ENCODE measurements at regions not wholly inside any gene's neighbourhood (a gene's known extent, or its start where the extent isn't known, plus 50 kb on each side); places are given as distances from the start of the nearest gene placed in this dataset.

GRCh38 chr16:86076606-86077005 is 177.6 kb downstream of the IRF8 start:
- TF ChIP-seq, protein P1, sequence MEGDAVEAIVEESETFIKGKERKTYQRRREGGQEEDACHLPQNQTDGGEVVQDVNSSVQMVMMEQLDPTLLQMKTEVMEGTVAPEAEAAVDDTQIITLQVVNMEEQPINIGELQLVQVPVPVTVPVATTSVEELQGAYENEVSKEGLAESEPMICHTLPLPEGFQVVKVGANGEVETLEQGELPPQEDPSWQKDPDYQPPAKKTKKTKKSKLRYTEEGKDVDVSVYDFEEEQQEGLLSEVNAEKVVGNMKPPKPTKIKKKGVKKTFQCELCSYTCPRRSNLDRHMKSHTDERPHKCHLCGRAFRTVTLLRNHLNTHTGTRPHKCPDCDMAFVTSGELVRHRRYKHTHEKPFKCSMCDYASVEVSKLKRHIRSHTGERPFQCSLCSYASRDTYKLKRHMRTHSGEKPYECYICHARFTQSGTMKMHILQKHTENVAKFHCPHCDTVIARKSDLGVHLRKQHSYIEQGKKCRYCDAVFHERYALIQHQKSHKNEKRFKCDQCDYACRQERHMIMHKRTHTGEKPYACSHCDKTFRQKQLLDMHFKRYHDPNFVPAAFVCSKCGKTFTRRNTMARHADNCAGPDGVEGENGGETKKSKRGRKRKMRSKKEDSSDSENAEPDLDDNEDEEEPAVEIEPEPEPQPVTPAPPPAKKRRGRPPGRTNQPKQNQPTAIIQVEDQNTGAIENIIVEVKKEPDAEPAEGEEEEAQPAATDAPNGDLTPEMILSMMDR (IDR thresholded peaks at IDR 0.05 in 2 of 3, conservative IDR thresholded peaks at IDR 0.05 in 1 of 3; ENCODE audit: borderline replicate concordance in 1 of 3, insufficient read depth in 1 of 3, low read depth in 2 of 3, low read length in 2 of 3) = no peak
- no peak for TF ChIP-seq EZH2 (IDR thresholded peaks at IDR 0.05)
- TF ChIP-seq SIN3A (IDR thresholded peaks at IDR 0.05; ENCODE audit: low read depth) = no peak
- TF ChIP-seq EZH2phosphoT487 (IDR thresholded peaks at IDR 0.05; ENCODE audit: borderline replicate concordance) = no peak
- TF ChIP-seq POLR2A (IDR thresholded peaks at IDR 0.05; ENCODE audit: borderline replicate concordance, extremely low read depth, insufficient read depth, insufficient read length) = no peak
- no peak for TF ChIP-seq ELF1 (IDR thresholded peaks at IDR 0.05; ENCODE audit: borderline replicate concordance, low read depth)
- TF ChIP-seq ATF3 (IDR thresholded peaks at IDR 0.05) = no peak
- no peak for TF ChIP-seq JUND (IDR thresholded peaks at IDR 0.05)
- no peak for TF ChIP-seq YY1 (IDR thresholded peaks at IDR 0.05; ENCODE audit: extremely low read depth, insufficient replicate concordance, low read depth, low read length)
- TF ChIP-seq FOSL1 (IDR thresholded peaks at IDR 0.05; ENCODE audit: low read depth) = no peak
- TF ChIP-seq, protein P2, sequence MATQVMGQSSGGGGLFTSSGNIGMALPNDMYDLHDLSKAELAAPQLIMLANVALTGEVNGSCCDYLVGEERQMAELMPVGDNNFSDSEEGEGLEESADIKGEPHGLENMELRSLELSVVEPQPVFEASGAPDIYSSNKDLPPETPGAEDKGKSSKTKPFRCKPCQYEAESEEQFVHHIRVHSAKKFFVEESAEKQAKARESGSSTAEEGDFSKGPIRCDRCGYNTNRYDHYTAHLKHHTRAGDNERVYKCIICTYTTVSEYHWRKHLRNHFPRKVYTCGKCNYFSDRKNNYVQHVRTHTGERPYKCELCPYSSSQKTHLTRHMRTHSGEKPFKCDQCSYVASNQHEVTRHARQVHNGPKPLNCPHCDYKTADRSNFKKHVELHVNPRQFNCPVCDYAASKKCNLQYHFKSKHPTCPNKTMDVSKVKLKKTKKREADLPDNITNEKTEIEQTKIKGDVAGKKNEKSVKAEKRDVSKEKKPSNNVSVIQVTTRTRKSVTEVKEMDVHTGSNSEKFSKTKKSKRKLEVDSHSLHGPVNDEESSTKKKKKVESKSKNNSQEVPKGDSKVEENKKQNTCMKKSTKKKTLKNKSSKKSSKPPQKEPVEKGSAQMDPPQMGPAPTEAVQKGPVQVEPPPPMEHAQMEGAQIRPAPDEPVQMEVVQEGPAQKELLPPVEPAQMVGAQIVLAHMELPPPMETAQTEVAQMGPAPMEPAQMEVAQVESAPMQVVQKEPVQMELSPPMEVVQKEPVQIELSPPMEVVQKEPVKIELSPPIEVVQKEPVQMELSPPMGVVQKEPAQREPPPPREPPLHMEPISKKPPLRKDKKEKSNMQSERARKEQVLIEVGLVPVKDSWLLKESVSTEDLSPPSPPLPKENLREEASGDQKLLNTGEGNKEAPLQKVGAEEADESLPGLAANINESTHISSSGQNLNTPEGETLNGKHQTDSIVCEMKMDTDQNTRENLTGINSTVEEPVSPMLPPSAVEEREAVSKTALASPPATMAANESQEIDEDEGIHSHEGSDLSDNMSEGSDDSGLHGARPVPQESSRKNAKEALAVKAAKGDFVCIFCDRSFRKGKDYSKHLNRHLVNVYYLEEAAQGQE (IDR thresholded peaks at IDR 0.05; ENCODE audit: low read depth) = no peak
